GM12892 (cell line): ENCODE measurements at regions not wholly inside any gene's neighbourhood (a gene's known extent, or its start where the extent isn't known, plus 50 kb on each side); places are given as distances from the start of the nearest gene placed in this dataset.

ENCODE experiments used
- DNase-seq: peaks from one replicate; pipeline ENCODE4 v3.0.0; 2011; ENCODE audit not compliant: insufficient read length
- FAIRE-seq: peaks from 2 replicates; lab custom pipeline; 2011; peaks lifted over from hg19 to GRCh38; lab: Jason Lieb, UNC
- POLR2A ChIP-seq: IDR thresholded peaks from 2 replicates; pipeline ENCODE4 v1.6.1; 2011; ENCODE audit warnings: low read depth, low read length, control low read depth
- POLR2AphosphoS5 ChIP-seq: IDR thresholded peaks from 2 replicates; pipeline ENCODE4 v1.6.1; 2011; ENCODE audit warnings: low read depth, low read length, control low read depth
- TAF1 ChIP-seq: IDR thresholded peaks from 2 replicates; pipeline ENCODE4 v1.6.1; 2011; ENCODE audit warnings: low read depth, mild to moderate bottlenecking, control low read depth, low read length, borderline replicate concordance

GRCh38 chr5:31137676-31138075 lies 55.8 kb upstream of the CDH6 start:
- DNase-seq (no peak), FAIRE-seq (no peak)
- no peak for TF ChIP-seq POLR2A
- no peak for TF ChIP-seq TAF1
- TF ChIP-seq POLR2AphosphoS5 = no peak

GRCh38 chr5:31135542-31135941 lies 57.9 kb upstream of the CDH6 start:
- TF ChIP-seq POLR2AphosphoS5 (no peak), POLR2A (no peak), TAF1 (no peak)
- no peak for FAIRE-seq
- DNase-seq = no peak

GRCh38 chr5:31133488-31133887 lies 60.0 kb upstream of the CDH6 start:
- no peak for TF ChIP-seq POLR2A
- TF ChIP-seq POLR2AphosphoS5 = no peak
- TF ChIP-seq TAF1 = no peak
- DNase-seq = no peak
- no peak for FAIRE-seq

- FAIRE-seq = no peak
These were observed 62.0 kb upstream of the CDH6 start for GRCh38 chr5:31131381-31131891.

GRCh38 chr5:31130676-31131075 lies 62.8 kb upstream of the CDH6 start:
- no peak for DNase-seq
- FAIRE-seq = no peak
- TF ChIP-seq POLR2A (no peak), POLR2AphosphoS5 (no peak)

More at GRCh38 chr5:31131381-31131891, 62.0 kb upstream of the CDH6 start:
- no peak for DNase-seq
- TF ChIP-seq POLR2AphosphoS5 = no peak
- no peak for TF ChIP-seq POLR2A
- TF ChIP-seq TAF1 = no peak

- TF ChIP-seq POLR2A (no peak), POLR2AphosphoS5 (no peak), TAF1 (no peak)
- DNase-seq (no peak), FAIRE-seq (no peak)
These were observed 68.7 kb upstream of the CDH6 start for GRCh38 chr5:31124651-31125305.

- TF ChIP-seq POLR2AphosphoS5 = no peak
- no peak for TF ChIP-seq TAF1
- no peak for TF ChIP-seq POLR2A
- FAIRE-seq (no peak), DNase-seq (no peak)
These were observed 69.5 kb upstream of the CDH6 start for GRCh38 chr5:31124026-31124425.

GRCh38 chr5:31122998-31123951 lies 70.2 kb upstream of the CDH6 start:
- TF ChIP-seq TAF1 (no peak), POLR2AphosphoS5 (no peak), POLR2A (no peak)
- no peak for DNase-seq
- no peak for FAIRE-seq

GRCh38 chr5:31121224-31121623 lies 72.3 kb upstream of the CDH6 start:
- TF ChIP-seq POLR2A (no peak), TAF1 (no peak), POLR2AphosphoS5 (no peak)
- DNase-seq = no peak
- FAIRE-seq = no peak

- no peak for FAIRE-seq
- no peak for TF ChIP-seq POLR2A
- TF ChIP-seq POLR2AphosphoS5 = no peak
- no peak for TF ChIP-seq TAF1
- no peak for DNase-seq
These were observed 72.9 kb upstream of the CDH6 start for GRCh38 chr5:31120642-31120948.

- FAIRE-seq (no peak), DNase-seq (no peak)
- TF ChIP-seq POLR2AphosphoS5 (no peak), TAF1 (no peak), POLR2A (no peak)
These were observed 73.4 kb upstream of the CDH6 start for GRCh38 chr5:31119938-31120641.
